SJSA1 (cell line): ENCODE measurements at regions not wholly inside any gene's neighbourhood (a gene's known extent, or its start where the extent isn't known, plus 50 kb on each side); places are given as distances from the start of the nearest gene placed in this dataset.
A peak's percentile ranks its signal among the peaks of the same experiment; 100 is the strongest.
"Not testable (repeated sequence)": the region's sequence is repeated elsewhere in the genome, so short reads cannot be mapped to it uniquely, and the experiment has no call there.

Experiments
- DNase-seq, 2 experiments: peaks; one replicate each; pipeline ENCODE4 v3.0.0-alpha.2; 2015 to 2020; ENCODE audit warnings: low spot score in 2 of 2, low read depth in 1 of 2
- H3K27ac ChIP-seq: fragments of 250-450 bp; sonication (Bioruptor Pico); 2 replicates; pipeline ENCODE4 v1.5.1; 2020; ENCODE audit warnings: mild to moderate bottlenecking, moderate library complexity
- H3K27me3 ChIP-seq: fragments of 250-450 bp; sonication (Bioruptor Pico); replicated peaks from 2 replicates; pipeline ENCODE4 v1.5.1; 2020; ENCODE audit warnings: mild to moderate bottlenecking, moderate library complexity
- H3K36me3 ChIP-seq: fragments of 250-450 bp; sonication (Bioruptor Pico); 2 replicates; pipeline ENCODE4 v1.5.1; 2020; ENCODE audit warnings: mild to moderate bottlenecking
- H3K4me1 ChIP-seq: fragments of 250-450 bp; sonication (Bioruptor Pico); replicated peaks from 2 replicates; pipeline ENCODE4 v1.6.1; 2021; ENCODE audit warnings: mild to moderate bottlenecking
- H3K4me3 ChIP-seq: fragments of 250-450 bp; sonication (Bioruptor Pico); 2 replicates; pipeline ENCODE4 v1.5.1; 2020; ENCODE audit warnings: mild to moderate bottlenecking
- H3K9me3 ChIP-seq: fragments of 250-450 bp; sonication (Bioruptor Pico); replicated peaks from 2 replicates; pipeline ENCODE4 v1.5.1; 2020; ENCODE audit warnings: mild to moderate bottlenecking

DNA sequence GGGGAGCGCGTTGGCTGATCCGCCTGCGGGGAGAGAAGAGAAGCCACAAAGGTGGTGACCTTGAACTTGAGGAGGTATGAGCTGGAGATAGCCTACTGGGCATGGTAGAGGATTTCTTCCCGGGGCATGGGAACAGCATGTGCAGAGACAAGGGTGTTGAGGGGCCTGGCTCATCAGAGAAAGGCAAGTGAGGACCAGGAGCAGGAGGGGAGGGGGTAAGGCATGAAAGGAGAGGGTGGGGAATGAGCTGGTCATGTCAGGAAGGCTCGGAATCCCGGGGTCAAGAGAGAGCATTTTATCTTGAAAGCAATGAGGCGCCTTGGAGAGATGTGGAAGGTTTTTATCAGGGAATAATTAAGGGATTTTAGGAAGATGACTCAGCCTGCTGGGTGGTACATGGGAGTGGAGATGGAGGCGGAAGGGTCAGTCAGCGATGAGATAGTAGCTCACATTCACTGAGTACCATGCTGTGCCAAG lies 121.1 kb downstream of the LHX2 start:
- H3K4me1 ChIP-seq = peaks cover 44% of the 10 kb centered on the region
- H3K4me3 ChIP-seq = no peak overlapping the region
- H3K36me3 ChIP-seq = no peaks in the 10 kb centered on the region
- H3K27me3 ChIP-seq = no peaks in the 10 kb centered on the region
- no peaks in the 10 kb centered on the region for H3K9me3 ChIP-seq
- peak overlapping the region; percentile 8; the same call in 1 of the 2 replicates for H3K27ac ChIP-seq
- DNase-seq = peak; percentile 50 to 55

DNA sequence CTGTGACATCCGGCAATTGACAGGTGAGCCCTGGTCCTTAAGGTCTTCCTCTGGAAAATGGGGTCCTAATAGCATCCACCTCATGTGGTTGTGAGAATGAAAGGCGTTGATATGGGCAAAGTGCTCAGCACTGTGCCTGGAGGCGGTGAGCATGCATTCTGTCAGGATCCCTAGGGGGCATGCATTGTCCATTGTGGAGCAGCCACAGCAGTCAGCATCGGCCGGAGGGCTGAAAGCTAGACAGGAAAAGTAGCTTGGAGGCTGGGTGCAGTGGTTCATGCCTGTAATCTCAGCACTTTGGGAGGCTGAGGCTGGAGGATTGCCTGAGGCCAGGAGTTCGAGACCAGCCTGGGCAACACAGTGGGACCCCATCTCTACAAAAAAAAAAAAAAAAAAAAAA lies 122.2 kb downstream of the LHX2 start:
- H3K27ac ChIP-seq = no peak overlapping the region; the same call in 1 of the 2 replicates
- no peaks in the 10 kb centered on the region for H3K9me3 ChIP-seq
- H3K4me3 ChIP-seq = no peak overlapping the region
- H3K4me1 ChIP-seq = peaks cover 36% of the 10 kb centered on the region
- H3K27me3 ChIP-seq = no peaks in the 10 kb centered on the region
- peak; percentile 36 to 62 for DNase-seq
- no peaks in the 10 kb centered on the region for H3K36me3 ChIP-seq

DNA sequence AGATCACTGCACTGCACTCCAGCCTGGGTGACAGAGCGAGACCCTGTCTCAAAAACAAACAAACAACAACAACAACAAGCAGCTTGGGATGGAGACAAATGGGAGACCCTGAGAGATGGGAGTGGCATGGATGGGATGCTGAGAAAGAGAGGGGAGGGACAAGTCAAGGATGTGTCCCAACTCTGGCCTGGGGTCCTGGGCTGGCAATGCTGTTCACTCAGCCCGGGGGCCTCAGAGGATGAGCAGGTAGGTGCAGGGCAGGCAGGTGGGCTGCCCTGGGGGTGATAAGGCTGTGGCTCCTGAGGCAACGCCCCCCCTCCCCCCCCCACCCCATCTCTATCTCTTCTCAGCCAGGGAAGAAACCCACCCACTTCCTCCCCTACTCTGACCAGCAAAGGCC lies 123.0 kb downstream of the LHX2 start:
- no peak for DNase-seq
- peaks cover 35% of the 10 kb centered on the region for H3K4me1 ChIP-seq
- H3K36me3 ChIP-seq = no peaks in the 10 kb centered on the region
- H3K4me3 ChIP-seq = no peak overlapping the region
- no peaks in the 10 kb centered on the region for H3K9me3 ChIP-seq
- H3K27ac ChIP-seq = no peak overlapping the region
- no peaks in the 10 kb centered on the region for H3K27me3 ChIP-seq

DNA sequence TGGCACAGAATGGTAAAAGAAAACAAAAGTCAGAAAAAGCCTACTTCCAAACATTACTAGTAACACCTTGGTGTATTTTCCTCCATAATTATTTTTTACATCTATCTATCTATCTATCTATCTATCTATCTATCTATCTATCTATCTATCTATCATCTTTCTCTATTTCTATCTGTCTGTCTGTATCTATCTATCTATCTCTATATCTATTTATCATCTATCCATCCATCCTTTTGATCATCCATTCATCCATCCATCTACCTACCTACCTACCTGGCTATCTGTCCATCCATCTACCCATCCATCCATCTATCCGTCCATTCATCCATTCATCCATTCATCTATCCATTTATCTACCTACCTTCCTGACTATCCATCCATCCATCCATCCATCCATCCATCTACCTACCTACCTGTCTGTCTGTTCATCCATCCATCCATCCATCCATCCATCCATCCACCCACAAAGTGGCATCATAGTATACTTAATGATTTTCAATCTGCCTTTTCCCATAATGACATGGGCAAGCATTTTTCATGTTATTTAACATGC lies 121.9 kb upstream of the NEK6 start:
- Histone ChIP-seq H3K27me3 (no peaks in the 10 kb centered on the region), H3K36me3 (no peaks in the 10 kb centered on the region), H3K4me1 (peaks cover 35% of the 10 kb centered on the region), H3K9me3 (no peaks in the 10 kb centered on the region), H3K27ac (no peak overlapping the region), H3K4me3 (no peak overlapping the region)
- no peak for DNase-seq

DNA sequence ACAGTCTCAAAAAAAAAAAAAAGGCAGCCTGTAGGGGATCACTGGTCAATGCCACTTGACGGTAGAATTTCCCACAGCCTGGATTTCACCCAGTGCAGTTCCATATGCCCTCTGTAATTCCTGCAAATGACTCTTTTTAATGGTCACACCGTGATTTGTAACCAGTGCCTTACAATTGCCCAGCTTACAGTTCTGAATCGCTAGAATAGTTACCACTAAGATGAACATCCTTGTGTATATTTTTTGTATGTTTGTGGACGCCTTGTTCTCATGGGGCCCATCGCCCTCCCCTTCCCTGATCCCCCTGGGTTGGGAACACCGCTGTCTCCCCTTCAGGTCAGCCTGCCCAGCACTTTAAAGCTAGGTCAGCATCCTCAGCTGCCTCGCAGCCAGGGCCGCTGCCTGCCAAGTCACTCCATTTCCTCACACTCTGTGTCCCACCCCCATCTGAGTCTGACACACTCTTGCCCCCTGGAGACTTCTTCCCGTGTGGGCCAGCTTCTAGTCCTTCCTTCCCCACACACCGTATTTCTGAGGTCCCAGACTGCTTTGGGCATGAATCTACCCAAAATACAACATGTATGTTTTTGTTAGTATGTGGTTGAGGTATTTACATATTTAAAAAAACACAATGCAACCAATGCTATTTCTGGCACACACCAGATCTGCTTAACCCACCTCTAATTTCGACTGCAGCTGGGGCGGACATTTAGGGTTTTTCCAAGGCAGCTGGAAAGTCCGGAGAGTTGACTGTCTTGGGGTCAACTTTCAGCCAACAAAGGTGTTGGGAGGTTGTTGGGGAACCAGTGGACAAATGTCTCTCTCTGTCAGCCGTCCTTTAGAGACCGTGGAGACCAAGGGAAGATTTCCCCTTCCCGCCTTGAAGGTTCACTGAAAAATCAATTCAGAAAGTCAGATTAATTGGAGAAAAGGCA lies 120.5 kb upstream of the NEK6 start:
- Histone ChIP-seq H3K4me3 (no peak overlapping the region), H3K4me1 (peaks cover 30% of the 10 kb centered on the region), H3K36me3 (no peaks in the 10 kb centered on the region), H3K9me3 (no peaks in the 10 kb centered on the region), H3K27me3 (no peaks in the 10 kb centered on the region), H3K27ac (no peak overlapping the region)
- DNase-seq = no peak

DNA sequence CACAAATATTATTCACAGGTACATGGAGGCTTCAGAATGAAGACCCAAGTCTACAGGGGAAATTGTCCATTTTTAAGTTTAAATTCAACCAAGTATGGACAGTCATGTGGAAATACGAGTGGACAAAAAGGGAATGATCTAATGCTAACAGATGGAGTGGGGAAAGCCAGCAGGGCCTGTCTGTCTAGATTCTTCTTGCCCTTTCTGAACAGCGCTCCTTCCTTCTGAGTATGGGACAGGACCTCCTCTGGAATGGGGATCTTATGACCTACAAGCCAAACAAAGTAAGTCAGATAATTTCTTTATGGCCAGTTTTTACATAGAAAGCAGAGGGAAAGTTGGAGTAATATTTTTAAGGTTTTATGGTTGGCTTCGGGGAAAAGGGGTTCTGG lies 119.8 kb upstream of the NEK6 start:
- Histone ChIP-seq H3K4me3 (no peak overlapping the region), H3K4me1 (peaks cover 29% of the 10 kb centered on the region), H3K9me3 (no peaks in the 10 kb centered on the region), H3K36me3 (no peaks in the 10 kb centered on the region), H3K27ac (no peak overlapping the region), H3K27me3 (no peaks in the 10 kb centered on the region)
- no peak for DNase-seq

DNA sequence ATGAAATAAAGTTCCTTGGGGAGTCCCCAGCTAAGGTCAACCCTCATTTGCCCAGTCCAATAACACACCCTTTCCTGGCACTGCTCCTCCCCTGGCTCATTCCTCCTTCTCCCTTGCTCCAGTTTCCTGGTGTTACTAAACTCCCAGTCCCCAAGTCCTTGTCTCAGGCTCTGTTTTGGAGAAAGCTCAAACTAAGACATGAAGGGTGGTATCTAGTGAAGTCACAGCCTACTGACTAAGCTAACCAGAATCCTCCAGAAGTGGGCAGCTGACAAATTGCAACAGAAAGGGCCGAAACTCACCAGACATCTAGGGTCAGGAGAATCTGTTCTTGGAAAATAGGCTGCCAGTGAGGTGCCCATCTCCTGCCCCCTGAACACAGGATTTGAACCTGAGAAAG lies 118.7 kb upstream of the NEK6 start:
- no peaks in the 10 kb centered on the region for H3K36me3 ChIP-seq
- no peak overlapping the region for H3K27ac ChIP-seq
- no peak for DNase-seq
- H3K4me3 ChIP-seq = no peak overlapping the region
- peaks cover 30% of the 10 kb centered on the region for H3K4me1 ChIP-seq
- H3K27me3 ChIP-seq = no peaks in the 10 kb centered on the region
- H3K9me3 ChIP-seq = no peaks in the 10 kb centered on the region

DNA sequence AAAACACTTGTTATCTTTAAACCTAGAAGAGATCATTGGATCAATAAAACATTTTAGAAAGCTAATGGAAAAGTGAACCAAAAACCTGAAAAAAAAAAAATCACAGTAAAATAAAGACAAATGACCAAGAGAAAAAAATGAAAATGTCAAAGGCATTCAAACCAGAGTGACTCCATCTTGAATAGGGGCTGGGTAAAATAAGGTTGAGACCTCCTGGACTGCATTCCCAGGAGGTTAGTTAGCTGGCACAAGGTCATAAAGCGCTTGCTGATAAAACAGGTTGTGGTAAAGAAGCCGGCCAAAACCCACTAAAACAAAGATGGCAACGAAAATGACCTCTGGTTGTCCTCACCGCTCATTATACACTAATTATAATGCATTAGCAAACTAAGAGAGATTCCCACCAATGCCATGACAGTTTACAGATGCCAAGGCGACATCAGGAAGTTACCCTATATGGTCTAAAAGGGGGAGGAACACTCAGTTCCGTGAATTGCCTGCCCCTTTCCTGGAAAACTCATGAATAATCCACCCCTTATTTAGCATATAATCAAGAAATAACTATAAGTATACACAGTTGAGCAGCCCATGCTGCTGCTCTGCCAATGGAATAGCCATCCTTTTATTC lies 116.7 kb upstream of the NEK6 start:
- no peaks in the 10 kb centered on the region for H3K36me3 ChIP-seq
- H3K27ac ChIP-seq = no peak overlapping the region
- H3K4me1 ChIP-seq = peaks cover 47% of the 10 kb centered on the region
- H3K27me3 ChIP-seq = no peaks in the 10 kb centered on the region
- no peak for DNase-seq
- no peak overlapping the region for H3K4me3 ChIP-seq
- no peaks in the 10 kb centered on the region for H3K9me3 ChIP-seq

DNA sequence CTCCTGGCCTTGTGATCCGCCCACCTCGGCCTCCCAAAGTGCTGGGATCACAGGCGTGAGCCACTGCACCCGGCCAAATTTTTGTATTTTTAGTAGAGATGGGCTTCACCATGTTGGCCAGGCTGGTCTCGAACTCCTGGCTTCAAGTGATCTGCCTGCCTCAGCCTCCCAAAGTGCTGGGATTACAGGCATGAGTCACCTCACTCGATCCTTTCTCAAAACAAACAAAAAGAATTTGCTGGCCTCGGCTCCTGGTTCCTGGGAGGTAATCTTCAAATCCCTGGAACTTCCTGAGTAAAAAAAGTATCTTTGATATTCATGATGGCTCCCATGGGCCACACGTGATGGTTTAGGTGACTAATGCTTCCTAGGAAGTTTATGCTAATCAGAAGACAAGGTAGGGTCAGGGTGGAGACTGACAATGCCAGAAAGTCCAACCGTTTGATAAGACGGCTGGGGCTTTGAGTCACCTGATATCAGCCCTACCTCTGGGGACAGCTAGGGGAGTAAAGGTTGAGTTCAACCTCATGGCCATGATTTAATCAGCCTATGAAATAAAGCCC lies 113.1 kb upstream of the NEK6 start:
- DNase-seq = peak; percentile 78 to 83
- not testable (repeated sequence) for H3K36me3 ChIP-seq, H3K4me3 ChIP-seq, H3K9me3 ChIP-seq, H3K27me3 ChIP-seq
- Histone ChIP-seq H3K27ac (peak overlapping the region; percentile 69), H3K4me1 (peaks cover 34% of the 10 kb centered on the region)

DNA sequence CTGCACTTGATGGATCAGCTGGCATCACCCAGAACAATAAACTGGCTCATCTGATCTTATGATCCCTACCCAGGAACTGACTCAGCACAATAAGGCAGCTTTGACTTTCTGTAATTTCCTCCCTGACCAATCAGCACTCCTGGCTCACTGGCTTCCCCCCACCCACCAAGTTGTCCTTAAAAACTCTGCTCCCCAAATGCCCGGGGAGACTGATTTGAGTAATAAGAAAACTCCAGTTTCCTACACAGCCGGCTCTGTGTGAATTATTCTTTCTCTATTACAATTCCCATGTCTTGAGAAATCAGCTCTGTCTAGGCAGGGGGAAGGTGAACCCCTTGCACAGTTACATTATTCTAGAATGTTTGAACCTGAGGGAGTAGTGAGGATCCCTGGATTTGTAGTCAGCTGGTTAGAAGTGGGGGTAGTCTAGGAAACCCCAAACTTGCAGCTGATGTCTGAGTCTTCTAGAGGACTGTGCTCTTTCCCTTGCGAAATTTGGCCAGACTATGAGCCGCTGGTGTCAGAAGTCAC lies 111.7 kb upstream of the NEK6 start:
- H3K4me1 ChIP-seq = peaks cover 34% of the 10 kb centered on the region
- no peak for DNase-seq
- no peak overlapping the region for H3K27ac ChIP-seq
- no peaks in the 10 kb centered on the region for H3K27me3 ChIP-seq
- H3K36me3 ChIP-seq = no peaks in the 10 kb centered on the region
- no peak overlapping the region for H3K4me3 ChIP-seq
- H3K9me3 ChIP-seq = no peaks in the 10 kb centered on the region

DNA sequence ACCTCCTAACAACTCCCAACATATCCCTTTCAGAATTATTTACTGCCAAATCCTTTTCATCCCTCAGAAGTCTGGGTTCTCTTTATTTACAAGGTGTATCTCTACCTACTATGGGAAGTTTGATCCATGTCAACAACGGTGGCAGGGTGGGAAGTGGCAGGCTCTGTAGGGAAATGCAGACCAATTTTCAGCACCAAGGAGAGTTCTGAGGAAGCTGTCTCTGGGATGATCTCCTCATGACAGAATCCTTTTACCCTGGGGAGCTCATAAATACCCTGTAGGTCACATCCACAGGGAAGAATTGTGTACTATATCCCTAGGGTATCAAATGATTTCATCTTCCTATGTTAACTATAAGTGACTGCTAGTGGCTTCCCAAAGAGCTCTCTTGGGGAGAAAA lies 107.8 kb upstream of the NEK6 start:
- no peak overlapping the region for H3K27ac ChIP-seq
- no peaks in the 10 kb centered on the region for H3K9me3 ChIP-seq
- no peaks in the 10 kb centered on the region for H3K27me3 ChIP-seq
- peaks cover 10% of the 10 kb centered on the region for H3K4me1 ChIP-seq
- no peak for DNase-seq
- H3K4me3 ChIP-seq = no peak overlapping the region
- H3K36me3 ChIP-seq = no peaks in the 10 kb centered on the region

DNA sequence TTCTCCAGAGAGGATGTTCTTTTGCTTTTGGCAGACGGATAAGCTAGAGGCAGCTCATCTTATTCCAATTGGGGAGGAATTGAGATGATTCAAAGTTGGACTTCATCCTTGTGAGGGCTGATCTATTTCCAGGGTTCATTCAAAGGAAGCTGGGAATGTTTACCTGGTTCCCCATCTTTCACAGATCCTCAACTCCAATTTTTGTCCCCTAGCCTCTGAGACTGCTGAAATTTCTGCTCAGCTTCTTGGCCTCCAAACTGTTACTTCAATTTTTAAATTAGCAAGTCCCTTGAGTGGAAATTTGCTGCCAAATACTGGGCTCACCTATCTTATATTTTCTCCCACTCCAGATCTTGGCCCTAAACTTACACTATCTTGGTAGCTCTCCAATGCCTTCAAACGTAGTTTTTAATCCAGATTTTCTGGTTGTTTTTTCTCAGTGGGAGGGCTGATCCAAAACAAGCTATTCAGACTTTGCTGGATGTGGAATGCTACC lies 93.9 kb upstream of the NEK6 start:
- Histone ChIP-seq H3K4me3 (no peak overlapping the region), H3K9me3 (no peaks in the 10 kb centered on the region), H3K4me1 (no peaks in the 10 kb centered on the region), H3K27me3 (peaks cover 22% of the 10 kb centered on the region), H3K27ac (no peak overlapping the region), H3K36me3 (no peaks in the 10 kb centered on the region)
- no peak for DNase-seq

DNA sequence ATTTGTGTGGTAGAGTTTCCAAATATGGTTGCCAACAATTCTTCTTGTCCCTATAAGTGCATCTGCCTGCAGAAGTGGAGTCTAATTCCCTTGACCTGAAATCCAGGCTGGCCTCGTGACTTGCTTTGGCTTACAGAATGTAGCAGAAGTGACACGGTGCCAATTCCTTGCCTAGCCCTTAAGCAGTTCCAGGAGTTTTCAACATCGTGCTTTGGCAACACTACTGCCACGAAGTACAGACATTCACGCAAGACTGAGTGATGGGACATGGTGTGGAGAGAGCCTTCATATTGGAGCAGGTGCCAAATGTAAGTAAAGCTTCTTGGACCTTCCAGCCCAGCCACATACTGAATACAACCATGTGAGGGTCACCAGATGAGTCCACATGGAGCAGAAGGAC lies 92.9 kb upstream of the NEK6 start:
- Histone ChIP-seq H3K36me3 (no peaks in the 10 kb centered on the region), H3K27ac (no peak overlapping the region), H3K4me1 (no peaks in the 10 kb centered on the region), H3K27me3 (peaks cover 22% of the 10 kb centered on the region), H3K9me3 (no peaks in the 10 kb centered on the region), H3K4me3 (no peak overlapping the region)
- DNase-seq = no peak
